ENCODE measurements at regions not wholly inside any gene's neighbourhood (a gene's known extent, or its start where the extent isn't known, plus 50 kb on each side); places are given as distances from the start of the nearest gene placed in this dataset.

DNA sequence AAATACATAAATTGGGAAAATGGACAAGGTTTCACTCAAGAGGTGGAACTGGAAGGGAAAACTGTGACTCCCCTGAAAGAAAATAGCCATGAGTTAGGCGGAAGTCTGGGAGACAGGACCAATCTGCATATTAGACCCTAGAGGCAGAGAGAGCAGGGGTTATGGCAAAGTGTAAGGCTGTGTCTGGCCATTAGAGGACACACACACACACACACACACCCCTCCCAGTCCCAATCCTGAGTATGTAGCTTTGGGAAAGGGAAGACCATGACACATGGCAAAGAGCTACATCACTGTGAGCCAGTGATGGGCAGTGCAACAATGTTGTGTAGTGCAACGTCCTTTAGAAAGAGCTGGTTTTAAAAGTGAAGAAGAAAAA lies 479.9 kb upstream of the NXPH2 start:
- Mint-ChIP-seq H3K9me3 (ENCODE audit: unreplicated experiment) (no peaks in the 10 kb centered on the region), H3K36me3 (ENCODE audit: unreplicated experiment) (no peaks in the 10 kb centered on the region), H3K27ac (ENCODE audit: unreplicated experiment) (no peak overlapping the region), H3K4me1 (ENCODE audit: low read depth, unreplicated experiment) (no peaks in the 10 kb centered on the region), H3K27me3 (ENCODE audit: unreplicated experiment) (no peaks in the 10 kb centered on the region), H3K4me3 (ENCODE audit: unreplicated experiment) (no peak overlapping the region)
- TF ChIP-seq, protein P1, sequence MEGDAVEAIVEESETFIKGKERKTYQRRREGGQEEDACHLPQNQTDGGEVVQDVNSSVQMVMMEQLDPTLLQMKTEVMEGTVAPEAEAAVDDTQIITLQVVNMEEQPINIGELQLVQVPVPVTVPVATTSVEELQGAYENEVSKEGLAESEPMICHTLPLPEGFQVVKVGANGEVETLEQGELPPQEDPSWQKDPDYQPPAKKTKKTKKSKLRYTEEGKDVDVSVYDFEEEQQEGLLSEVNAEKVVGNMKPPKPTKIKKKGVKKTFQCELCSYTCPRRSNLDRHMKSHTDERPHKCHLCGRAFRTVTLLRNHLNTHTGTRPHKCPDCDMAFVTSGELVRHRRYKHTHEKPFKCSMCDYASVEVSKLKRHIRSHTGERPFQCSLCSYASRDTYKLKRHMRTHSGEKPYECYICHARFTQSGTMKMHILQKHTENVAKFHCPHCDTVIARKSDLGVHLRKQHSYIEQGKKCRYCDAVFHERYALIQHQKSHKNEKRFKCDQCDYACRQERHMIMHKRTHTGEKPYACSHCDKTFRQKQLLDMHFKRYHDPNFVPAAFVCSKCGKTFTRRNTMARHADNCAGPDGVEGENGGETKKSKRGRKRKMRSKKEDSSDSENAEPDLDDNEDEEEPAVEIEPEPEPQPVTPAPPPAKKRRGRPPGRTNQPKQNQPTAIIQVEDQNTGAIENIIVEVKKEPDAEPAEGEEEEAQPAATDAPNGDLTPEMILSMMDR (IDR thresholded peaks at IDR 0.05; ENCODE audit: partially characterized antibody, unreplicated experiment), result no peak
- no peak for DNase-seq

GRCh38 chr2:139259422-139260051 lies 479.3 kb upstream of the NXPH2 start:
- H3K27ac Mint-ChIP-seq (ENCODE audit: unreplicated experiment), result no peak overlapping the region
- H3K27me3 Mint-ChIP-seq (ENCODE audit: unreplicated experiment), result no peaks in the 10 kb centered on the region
- no peak overlapping the region for H3K4me3 Mint-ChIP-seq (ENCODE audit: unreplicated experiment)
- no peak for DNase-seq
- H3K4me1 Mint-ChIP-seq (ENCODE audit: low read depth, unreplicated experiment), result no peaks in the 10 kb centered on the region
- TF ChIP-seq, protein P1 (IDR thresholded peaks at IDR 0.05; ENCODE audit: partially characterized antibody, unreplicated experiment), result no peak
- no peaks in the 10 kb centered on the region for H3K36me3 Mint-ChIP-seq (ENCODE audit: unreplicated experiment)
- H3K9me3 Mint-ChIP-seq (ENCODE audit: unreplicated experiment), result no peaks in the 10 kb centered on the region

DNA sequence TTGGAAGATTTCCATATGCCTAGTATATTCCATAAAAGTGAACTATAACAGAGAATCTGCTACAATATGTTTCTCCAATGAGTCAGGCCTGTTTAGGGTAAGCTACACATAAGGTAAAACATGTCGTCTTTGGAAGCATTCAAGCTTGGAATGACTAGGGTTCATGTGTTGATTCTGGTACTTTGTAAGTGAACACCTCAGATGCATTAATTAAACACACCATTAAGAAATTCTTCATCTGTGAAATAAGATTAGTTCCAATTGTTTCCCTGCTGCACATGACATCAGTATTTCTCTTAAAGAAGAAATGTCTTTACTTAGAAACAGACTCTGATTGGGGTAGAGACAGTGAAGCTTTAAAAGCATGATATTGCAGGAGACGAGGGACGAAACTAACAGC lies 461.1 kb upstream of the NXPH2 start:
- H3K27ac Mint-ChIP-seq (ENCODE audit: unreplicated experiment), result no peak overlapping the region
- DNase-seq, result no peak
- no peaks in the 10 kb centered on the region for H3K9me3 Mint-ChIP-seq (ENCODE audit: unreplicated experiment)
- H3K36me3 Mint-ChIP-seq (ENCODE audit: unreplicated experiment), result no peaks in the 10 kb centered on the region
- H3K27me3 Mint-ChIP-seq (ENCODE audit: unreplicated experiment), result no peaks in the 10 kb centered on the region
- no peak overlapping the region for H3K4me3 Mint-ChIP-seq (ENCODE audit: unreplicated experiment)
- TF ChIP-seq, protein P1 (IDR thresholded peaks at IDR 0.05; ENCODE audit: partially characterized antibody, unreplicated experiment), result no peak
- H3K4me1 Mint-ChIP-seq (ENCODE audit: low read depth, unreplicated experiment), result no peaks in the 10 kb centered on the region

GRCh38 chr2:139237023-139237422 lies 456.8 kb upstream of the NXPH2 start:
- Mint-ChIP-seq H3K27me3 (ENCODE audit: unreplicated experiment) (no peaks in the 10 kb centered on the region), H3K4me1 (ENCODE audit: low read depth, unreplicated experiment) (no peaks in the 10 kb centered on the region)
- TF ChIP-seq, protein P1 (IDR thresholded peaks at IDR 0.05; ENCODE audit: partially characterized antibody, unreplicated experiment), result no peak

DNA sequence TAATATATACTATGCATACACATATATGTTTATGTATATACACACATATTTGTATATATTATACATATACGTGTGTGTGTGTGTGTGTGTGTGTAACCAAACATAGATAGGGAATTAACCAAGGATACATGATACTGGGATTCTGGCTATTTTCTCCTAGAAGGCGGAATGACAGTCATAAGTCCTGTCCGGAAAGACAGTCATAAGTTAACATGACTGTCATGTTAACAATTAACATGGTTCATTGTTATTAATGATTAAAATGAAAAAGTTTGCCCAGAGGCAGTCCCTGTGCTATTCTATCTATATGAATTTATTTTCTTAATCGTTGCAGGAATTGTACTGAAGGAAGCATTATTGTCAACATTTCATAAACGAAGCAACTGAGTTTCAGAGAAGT lies 450.7 kb upstream of the NXPH2 start:
- H3K4me3 Mint-ChIP-seq (ENCODE audit: unreplicated experiment), result no peak overlapping the region
- H3K4me1 Mint-ChIP-seq (ENCODE audit: low read depth, unreplicated experiment), result no peaks in the 10 kb centered on the region
- no peaks in the 10 kb centered on the region for H3K36me3 Mint-ChIP-seq (ENCODE audit: unreplicated experiment)
- H3K27me3 Mint-ChIP-seq (ENCODE audit: unreplicated experiment), result no peaks in the 10 kb centered on the region
- no peaks in the 10 kb centered on the region for H3K9me3 Mint-ChIP-seq (ENCODE audit: unreplicated experiment)
- H3K27ac Mint-ChIP-seq (ENCODE audit: unreplicated experiment), result no peak overlapping the region
- TF ChIP-seq, protein P1 (IDR thresholded peaks at IDR 0.05; ENCODE audit: partially characterized antibody, unreplicated experiment), result no peak
- no peak for DNase-seq

More at GRCh38 chr2:139237023-139237422, 456.8 kb upstream of the NXPH2 start:
- Mint-ChIP-seq H3K9me3 (ENCODE audit: unreplicated experiment) (no peaks in the 10 kb centered on the region), H3K36me3 (ENCODE audit: unreplicated experiment) (no peaks in the 10 kb centered on the region), H3K27ac (ENCODE audit: unreplicated experiment) (no peak overlapping the region), H3K4me3 (ENCODE audit: unreplicated experiment) (no peak overlapping the region)
- DNase-seq, result no peak

Measured in glutamatergic neuron (in vitro differentiated cells).